NCI-H1105 (cell line): ENCODE measurements at regions not wholly inside any gene's neighbourhood (a gene's known extent, or its start where the extent isn't known, plus 50 kb on each side); places are given as distances from the start of the nearest gene placed in this dataset.

Experiments
- DNase-seq: peaks from one replicate; lab custom pipeline; 2025; lab: John Stamatoyannopoulos, UW

DNA sequence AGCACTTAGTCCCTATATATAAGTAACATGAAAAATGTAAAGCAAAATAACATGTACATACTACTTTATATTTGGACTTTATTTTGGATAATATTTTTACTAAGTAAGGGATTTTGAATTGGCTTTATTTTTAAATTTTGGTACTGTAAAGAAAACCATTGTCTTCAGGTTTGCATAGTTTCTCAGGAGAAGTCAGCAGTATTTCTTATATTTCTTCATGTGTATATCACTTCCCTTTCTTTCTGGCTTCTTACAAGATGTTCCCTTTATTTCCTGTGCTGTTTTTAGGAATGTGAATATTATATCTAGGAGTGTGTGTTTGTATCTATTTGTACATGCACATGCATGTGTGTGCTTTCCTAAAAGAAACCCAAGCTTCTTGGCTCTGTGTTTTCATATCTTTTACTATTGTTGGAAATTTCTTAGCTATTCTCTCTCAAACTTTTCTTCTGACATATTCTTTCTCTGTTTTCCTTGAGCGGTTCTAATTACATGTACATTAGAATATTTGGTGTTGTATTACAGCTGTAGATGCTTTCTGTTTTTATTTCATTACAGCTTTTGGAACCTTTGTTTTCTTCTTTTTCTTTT is 1549.7 kb upstream of the ACVR2A start:
- peak; percentile 7 for DNase-seq

DNA sequence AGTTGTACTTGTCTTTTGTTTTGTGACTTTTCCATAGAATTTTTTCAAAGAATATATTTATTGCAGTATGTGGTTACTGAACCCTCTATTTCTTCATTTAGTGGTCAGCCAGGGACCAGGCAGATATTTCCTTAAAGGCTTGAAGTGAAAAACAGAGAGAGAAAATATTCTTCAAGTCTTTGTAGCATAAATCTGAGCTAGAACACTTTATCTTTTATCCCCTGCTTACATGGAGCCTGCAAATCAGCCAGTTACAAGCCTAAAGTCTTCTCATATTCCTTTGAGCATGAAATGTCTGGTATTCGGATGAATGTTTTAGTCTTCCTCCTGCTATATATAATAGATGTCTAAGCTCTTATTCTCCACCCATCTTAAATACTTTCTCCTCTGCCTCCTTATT is 1557.5 kb upstream of the ACVR2A start:
- DNase-seq: no peak

GRCh38 chr2:146278881-146279280 is 1565.9 kb upstream of the ACVR2A start:
- DNase-seq: no peak

- DNase-seq: no peak
These were observed 1573.5 kb upstream of the ACVR2A start for GRCh38 chr2:146271131-146271831.

DNA sequence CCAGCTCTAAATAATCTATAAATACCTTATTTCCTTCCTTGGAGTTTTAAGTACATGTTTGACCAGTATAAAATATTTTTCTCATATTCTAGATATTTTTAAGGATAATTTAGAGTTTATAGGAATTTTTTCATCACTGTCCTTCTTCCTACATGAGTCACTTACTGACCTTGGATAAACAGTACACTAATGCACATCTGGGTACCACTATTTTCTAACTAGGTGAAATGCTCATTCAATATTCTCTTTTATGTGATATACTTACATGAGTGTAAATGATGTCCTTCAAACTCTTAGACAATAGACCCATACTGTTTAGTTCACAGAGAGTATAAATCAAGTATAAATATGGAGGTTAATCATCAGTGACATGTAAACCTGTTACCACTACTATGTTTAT is 1574.2 kb upstream of the ACVR2A start:
- no peak for DNase-seq

DNA sequence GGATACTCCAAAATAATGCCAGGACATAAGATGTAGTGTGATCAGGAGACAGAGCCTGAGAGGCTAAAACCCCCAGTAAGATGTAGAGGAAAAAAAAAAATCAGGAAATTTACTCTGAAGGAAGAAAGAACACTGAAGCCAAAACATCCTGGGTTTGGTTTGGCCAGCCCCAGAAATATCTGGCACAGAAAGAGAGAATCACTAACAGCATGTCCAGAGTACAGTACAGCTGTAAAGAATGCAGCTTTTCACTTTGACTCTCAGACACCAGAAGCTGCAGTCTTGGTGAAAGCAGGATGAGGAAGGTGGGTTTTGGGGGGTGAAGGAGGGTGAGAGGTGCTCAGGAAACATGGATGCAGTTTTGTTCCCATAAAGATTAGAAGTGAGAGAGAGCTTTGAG is 1577.7 kb upstream of the ACVR2A start:
- no peak for DNase-seq

DNA sequence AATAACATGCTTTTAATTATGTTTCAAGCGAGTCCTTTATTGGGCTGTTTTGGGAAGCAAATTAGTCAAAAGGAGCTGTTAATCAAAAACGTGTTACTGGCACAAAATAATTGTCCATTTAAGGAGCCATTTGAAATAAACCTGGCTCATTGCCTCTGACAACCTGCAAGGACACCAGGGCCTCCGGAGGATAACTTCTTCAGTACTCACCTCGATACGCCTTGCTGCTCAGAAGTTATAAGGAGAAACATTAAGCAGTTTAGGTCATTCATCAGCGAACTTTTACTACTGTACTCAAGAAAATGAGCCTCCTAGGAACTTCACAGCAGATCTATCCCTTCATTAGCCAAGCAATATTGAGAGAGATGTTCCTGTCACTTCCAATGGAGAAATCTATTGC is 1579.2 kb upstream of the ACVR2A start:
- DNase-seq: no peak

GRCh38 chr2:146262606-146263005 is 1582.2 kb upstream of the ACVR2A start:
- DNase-seq: no peak

GRCh38 chr2:146260551-146260950 is 1584.3 kb upstream of the ACVR2A start:
- DNase-seq: no peak

DNA sequence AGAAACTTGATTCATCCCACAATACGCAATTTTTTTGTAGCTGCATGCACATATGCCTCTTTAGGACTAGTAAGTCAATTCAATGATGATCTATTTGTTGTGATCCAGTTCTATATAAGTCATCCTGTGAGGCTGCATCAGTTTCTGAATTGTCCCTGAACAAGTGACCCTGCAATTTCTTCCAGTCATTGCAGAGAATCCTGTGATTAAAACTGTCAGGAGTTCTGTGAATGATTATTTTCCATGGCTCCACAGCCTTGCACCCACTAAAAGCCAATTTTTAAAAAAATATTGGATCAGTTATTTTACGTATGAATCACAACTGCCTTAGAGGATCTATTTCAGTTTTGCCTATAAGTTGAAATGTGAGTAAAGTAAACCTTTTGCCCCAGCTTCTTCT is 1585.0 kb upstream of the ACVR2A start:
- no peak for DNase-seq

DNA sequence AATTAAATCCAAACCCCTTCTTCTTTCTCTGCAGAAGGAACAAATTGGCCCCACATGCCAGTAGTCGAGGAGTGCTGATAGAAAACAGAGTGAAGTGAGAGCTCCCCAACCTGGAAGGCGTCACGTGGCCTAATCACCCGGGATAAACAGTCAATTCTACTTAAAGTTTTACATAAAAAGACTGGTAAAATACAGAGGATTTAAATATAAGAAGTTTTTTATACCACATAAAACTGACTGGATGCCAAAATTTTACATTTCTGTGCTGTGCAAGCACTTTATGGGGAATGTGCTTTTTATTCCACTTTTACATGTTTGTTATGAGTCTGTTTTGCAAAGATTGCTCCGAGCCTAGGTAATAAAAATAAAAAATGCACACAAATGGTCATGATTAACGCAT is 1586.8 kb upstream of the ACVR2A start:
- no peak for DNase-seq

- no peak for DNase-seq
These were observed 1592.7 kb upstream of the ACVR2A start for GRCh38 chr2:146252119-146252518.

- no peak for DNase-seq
These were observed 1593.5 kb upstream of the ACVR2A start for GRCh38 chr2:146251328-146251727.

DNA sequence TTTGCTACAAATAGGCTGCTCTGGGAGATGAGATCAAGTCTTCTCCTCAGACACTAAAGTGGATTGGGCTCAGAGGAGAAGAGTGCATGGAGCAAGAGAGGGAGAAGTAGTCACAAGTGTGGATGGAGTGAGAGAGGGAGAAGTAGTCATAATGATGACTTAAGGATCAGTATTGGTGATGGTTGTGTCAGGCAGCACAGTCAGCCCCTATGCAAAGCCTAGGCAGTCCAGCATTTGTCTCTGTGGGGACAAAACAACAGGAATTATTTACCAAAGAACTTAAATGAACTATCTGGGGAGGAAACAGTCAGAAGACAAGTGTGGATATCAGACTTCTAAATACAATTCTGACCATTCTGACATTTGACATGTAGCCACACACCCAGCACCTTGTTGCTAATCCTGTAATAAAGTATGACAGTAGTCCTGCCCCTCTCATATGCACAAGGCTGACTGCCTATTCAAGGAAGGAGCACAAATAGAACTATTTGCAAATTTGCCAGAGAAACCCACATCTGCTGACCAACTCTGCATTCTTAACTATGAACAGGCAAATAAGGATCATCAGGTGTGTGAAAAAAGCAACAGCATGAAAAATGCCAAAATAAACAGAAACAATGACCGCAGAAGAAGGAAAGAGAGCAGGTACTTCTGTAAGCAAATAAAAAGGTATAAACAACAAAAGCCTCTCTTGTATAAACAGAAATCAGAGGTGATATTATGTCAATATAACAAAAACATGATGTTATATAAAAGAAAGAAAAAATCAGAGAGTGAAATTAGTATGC is 1597.9 kb upstream of the ACVR2A start:
- no peak for DNase-seq

- DNase-seq: no peak
These were observed 1598.7 kb upstream of the ACVR2A start for GRCh38 chr2:146246002-146246735.

GRCh38 chr2:146244830-146245229 is 1600.0 kb upstream of the ACVR2A start:
- DNase-seq: no peak

GRCh38 chr2:146244131-146244530 is 1600.7 kb upstream of the ACVR2A start:
- DNase-seq: no peak

- DNase-seq: no peak
These were observed 1603.8 kb upstream of the ACVR2A start for GRCh38 chr2:146241023-146241422.

DNA sequence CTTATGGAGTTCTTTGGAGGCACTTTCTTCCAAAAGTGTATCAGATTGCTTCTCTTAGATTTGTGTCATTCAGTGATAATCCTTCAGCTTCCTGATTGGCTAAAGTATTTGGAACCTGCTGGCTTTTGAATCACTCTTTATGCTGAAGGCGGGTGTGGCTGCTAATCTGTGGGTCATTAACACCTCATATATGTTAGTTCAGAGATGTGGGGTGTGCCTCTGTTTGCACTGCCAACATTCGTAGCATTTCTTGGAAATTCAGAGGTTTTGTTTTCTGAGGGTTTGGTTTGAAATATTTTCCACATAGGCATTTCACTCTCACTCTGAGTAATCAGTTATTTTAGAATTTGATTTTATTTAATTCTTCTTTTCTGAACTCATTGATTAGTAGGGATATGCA is 1604.4 kb upstream of the ACVR2A start:
- DNase-seq: no peak

GRCh38 chr2:146239392-146240135 is 1605.3 kb upstream of the ACVR2A start:
- DNase-seq: no peak

DNA sequence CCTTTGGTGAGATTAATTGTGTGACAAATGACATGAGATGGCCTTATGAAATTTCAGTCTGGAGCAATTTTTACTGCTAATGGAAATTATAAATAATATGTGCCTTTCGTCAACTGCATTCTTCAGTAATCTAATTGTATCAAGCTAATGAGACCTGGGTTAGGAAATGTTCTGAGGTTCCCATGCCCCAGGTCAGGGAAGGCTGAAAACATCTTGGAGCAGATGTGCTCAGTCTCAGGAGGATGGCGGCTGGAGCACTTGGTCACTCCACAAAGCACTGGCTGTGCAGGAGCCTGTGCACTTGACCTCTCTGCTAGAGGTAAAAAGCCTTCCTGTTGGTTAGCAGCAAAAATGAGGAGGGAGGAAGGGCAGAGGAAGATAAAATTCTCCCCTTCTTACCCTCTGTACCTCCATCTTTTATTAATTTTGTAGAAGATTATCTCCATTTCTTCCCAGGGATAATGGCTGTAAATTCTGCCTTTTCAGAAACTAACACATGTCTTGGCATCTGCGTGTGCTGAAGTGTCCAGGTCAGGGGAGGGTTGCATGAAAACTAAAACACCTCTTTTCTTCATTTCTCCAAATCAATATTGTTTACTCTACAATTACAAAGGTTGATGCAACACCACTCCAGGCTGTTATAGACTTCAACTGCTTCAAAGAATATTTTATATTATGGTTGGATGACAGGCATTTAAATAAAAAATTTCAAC is 1606.4 kb upstream of the ACVR2A start:
- no peak for DNase-seq
